COR-L47 (cell line): ENCODE measurements at regions not wholly inside any gene's neighbourhood (a gene's known extent, or its start where the extent isn't known, plus 50 kb on each side); places are given as distances from the start of the nearest gene placed in this dataset.
A peak's percentile ranks its signal among the peaks of the same experiment; 100 is the strongest.

Experiments used
- DNase-seq: peaks from one replicate; lab custom pipeline; 2025; lab: John Stamatoyannopoulos, UW

DNA sequence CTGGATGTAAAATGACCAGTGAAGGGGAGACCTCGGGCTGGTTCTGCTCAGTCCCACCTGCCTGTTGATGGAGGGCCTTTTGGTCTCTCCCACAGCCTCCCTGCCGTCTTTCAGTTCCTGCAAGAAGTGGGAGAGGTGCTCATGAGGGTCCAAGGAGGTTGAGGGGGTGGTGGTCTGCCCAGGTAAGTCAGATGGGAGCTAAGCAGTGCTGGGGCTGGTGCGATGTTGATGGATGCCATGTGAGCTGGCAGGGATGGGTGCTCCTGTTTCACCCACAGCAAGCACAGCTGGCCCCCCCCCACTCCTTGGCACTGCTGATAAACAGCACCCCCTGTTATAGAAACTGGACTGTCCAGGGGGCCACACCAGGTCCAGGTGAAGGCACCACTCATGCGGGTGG lies 145.6 kb downstream of the NSG2 start:
- DNase-seq = no peak

DNA sequence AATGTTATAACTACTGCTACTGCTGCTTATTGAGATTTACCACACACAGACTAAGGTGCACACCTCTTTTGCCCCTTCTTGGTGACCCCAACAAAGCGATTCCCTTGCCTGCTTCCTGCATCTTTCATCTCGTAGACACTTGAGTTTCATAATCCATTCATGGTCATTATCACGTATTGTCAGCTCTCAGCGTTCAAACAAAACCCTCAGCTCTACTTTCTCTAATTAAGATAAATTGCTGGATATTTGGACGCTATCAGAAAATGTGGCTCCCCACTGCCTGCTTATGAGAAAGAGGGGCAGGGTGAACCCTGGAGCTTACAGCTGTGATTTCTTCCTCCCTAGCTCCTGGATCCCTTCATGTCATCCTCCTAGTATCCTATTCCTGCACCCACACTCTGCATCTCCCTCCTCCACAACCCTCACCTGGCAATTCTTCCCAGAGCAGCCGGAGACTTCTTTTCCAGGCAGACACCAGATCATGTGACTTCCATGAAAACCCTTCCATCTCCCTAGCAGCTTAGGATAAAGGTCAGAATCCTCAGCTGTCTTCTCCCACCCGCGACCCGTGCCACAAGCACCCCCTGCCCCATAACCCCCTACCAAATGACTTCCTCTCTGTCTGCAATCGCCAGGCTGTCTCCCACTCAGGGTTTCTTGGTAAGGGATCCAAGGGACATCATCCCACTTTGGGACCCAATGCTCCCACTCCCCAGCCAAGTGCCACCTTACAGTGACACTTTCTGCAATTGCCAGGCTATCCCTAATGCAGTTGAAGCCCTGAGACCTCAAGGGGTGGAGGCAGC lies 146.5 kb downstream of the NSG2 start:
- peak; percentile 63 for DNase-seq

DNA sequence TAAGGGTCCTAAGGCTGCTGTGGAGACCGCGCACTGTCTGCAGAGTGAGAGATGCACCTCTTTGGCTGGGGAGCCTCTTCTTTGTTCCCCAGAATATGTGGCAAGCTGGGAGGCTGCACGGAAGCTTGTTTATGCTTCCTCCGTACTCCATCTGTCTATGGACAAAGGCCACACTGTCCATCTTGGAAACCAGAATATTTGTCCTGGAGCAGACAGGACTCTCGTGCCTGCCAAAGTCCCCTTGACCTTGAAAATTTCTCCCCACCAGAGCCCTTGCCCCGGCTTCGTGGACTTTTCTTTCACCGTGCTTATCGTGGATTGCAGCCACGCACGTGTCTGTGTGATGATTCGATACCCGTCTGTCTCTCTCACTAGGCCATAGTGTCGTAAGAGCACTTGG lies 147.4 kb downstream of the NSG2 start:
- no peak for DNase-seq

DNA sequence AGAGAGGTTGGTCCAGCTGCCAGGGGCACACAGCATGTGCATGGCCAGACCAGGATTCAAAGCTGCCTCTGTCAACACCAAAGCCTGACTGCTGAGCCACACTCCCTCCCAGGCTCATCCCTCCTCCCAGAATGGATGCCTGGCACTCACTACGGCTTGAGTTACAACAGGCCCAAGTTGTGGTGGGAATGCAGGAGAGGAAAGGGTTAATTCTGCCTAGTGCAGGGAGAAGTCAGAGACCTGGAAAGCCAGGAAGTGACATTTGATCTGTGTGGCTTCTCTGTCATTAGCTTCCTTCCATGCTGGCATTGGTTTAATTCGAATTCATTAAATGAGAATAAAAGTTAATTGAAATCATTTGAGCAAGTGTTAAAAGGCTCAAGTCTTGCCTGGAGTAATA lies 150.0 kb downstream of the NSG2 start:
- DNase-seq = no peak

DNA sequence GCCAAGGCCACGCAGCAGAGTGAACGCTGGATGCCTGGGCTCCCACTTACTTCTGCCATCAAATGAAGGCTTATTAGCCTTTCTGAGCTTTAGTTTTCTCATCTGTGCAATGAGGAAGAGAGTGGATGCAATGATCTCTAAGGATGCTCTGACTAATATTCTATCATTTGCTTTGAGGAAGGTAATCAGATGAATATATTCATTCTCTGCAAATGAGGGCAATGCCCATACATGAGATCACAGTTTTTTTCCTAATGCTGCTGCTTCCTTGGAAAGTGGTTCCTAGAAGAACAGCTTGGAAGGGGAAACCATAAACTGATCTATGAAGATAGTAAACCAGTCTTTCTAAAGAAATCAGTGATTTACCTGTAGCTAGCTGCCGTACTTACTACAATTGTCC lies 152.4 kb downstream of the NSG2 start:
- DNase-seq = no peak

DNA sequence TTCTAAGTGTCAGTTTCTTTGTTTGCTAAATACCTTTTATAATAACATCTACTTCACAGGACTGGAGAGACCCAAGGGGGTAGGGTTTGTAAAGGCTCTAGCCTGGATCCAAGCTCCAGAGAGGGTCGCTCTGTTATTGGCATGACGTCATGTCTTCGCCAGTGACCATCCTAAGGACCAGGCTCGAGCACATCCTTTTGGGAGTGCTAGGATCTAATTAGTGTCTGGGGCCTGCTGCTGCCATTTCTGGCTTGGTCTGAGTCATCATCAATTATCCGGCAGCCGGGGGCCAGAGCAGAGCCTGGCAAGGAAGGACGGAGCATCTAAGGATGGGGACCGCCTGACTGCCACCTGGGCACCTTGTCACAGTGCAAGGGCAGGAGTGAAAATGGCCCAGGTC lies 153.0 kb downstream of the NSG2 start:
- no peak for DNase-seq

DNA sequence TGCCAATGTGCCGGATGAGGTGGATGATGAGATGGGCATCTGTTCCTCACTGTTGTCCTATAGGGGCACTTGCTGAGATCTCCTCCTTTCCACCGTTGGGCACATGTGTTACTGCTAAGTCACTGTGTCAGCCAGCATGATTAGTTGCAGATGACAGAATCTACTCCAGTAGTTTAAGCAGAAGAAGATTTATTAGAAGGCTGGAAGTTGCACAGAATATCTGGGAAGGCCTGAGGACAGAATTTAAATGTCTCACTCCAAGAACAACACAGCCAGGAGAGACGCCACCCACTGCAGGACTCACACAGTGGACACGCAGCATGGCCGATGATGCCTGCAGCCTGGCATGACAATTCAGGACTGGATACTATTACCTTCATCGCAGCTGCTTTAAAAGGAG lies 157.5 kb downstream of the NSG2 start:
- no peak for DNase-seq

DNA sequence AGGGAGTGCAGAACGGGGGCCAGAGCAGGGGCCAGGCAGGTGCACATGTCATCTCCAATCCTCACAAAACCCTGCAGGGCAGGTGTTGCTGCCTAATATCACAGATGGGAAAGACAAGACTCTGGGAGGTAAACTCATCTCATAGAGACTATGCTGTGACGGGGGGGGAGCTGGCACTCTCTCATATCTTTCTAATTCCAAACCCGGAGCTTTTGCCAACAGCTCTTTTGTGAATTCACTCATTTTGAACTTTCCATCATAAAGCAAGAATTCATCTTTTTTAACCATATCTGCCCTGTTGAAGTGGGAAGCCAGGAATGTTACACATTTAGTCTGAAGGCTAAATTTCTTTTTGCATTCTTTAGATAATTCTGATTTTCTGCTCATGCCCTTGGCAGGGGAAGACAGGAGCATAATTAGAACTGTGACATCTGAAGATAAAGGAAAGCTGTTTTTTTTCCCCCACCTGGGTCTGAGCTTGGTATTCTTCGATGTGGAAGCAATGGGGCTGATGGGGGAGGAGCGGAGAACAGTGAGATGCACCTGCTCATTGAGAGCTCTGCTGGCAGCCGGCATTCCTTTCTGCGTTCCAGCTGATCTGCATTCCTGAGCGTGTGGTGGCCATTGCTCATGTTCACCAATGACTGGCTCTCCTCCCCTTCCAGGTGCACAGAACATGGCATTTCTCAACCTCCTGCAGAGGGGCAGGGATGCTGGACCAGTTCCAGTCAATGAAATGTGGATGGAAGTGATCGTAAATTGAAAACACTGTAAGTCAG lies 159.2 kb downstream of the NSG2 start:
- peak; percentile 54 for DNase-seq

DNA sequence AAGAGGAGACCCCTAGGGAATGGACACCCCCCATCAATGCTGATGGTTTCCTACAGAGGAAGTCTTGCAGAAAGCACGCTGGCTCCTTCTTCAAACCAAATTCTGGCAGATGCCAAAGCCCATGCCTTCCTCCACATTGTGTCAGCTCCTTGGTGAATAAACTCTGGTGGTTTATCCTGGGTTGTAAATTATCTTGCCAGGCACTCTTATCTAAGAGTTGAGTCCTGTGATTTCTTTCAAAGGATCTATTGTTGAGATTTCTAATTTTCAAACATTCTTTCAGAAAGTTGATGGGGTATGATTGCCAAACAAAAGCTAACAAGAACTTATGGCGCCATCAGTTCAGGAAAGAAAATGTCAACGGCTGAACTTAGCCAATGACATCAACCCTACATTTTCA lies 160.4 kb downstream of the NSG2 start:
- no peak for DNase-seq

DNA sequence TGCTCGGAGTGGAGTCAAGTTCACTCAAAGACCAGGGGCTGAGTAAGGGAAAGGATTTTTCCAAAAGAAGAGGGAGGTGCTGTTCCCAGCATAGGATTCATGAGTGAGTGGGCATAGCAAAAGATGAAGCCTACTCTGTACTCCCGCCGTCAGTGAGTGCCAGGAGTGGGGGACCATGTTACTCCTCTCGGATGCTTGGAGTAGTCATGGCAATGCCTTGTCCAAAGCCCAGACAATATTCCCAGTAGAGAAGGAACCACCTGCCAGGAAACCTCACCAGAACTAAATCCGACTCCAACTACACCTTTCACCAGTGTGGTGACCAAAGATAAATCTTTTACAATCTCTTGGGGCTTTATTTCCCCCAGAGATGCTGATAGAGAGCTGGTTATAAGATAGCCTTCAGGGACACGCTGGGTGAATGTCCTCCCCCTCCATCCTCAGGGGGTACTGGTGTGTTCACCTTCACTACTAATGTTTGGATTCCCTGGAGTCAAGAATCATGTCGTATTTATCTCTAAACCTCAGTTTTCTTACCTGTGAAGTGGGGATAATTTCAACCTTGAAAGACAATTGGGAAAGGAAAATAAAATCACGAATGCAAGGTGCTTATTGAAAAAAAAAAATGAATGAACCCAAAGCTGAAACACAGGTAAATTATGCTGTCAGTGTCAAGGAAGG lies 165.2 kb downstream of the NSG2 start:
- no peak for DNase-seq

DNA sequence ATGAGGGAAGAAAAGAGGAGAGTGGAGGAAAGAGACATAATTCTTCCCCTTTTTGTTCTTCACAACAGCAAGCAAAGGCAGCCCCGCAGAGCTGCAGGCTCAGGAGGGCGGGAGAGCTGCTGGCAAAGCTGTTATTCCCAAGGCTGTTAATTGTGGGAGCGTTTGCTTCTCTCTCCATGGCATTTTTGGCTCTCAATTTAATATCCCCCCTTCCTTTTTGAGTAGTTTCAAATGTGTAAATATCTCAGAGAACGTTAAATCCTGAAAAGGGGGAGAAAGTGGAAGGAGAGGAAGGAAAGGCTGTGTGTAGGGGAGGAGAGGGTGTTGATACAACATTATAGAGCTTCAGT lies 165.7 kb downstream of the NSG2 start:
- DNase-seq = no peak

DNA sequence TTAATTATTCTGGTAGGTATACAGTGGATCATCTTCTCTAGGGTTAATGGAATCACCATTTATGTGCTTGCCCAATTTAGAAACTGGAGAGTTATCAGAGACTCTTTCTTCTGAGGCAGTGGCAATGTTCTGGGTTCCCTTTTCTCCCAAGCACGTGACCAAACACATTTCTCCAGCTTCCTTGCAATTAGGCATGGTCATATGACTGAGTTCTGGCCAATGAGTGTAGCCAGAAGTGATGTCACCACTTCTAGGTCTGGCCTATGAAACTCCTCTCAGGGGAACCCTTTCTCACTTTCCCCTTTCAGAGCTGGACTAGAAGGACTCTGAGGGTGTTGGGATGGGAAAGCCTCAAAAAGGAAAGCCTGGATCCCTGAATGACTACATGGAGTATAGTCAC lies 172.0 kb downstream of the NSG2 start:
- DNase-seq = no peak

DNA sequence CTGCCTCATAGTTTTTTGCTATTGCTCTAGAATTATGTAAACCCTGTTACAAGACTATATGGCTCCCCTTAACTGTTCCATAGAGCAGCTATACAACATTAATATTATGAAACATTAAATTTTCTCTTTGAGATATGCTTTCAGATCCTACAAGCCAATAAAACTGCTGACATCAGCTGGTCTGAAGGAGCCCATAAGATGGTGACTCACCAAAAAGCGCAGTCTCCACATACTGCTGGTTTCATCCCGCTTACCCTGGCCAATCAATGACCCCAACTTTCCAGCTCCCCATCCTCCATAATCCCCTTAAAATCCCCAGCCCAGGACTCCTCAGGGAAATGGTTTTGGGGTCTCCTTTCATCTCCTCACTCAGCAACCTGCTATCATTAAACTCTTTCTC lies 172.7 kb downstream of the NSG2 start:
- no peak for DNase-seq

DNA sequence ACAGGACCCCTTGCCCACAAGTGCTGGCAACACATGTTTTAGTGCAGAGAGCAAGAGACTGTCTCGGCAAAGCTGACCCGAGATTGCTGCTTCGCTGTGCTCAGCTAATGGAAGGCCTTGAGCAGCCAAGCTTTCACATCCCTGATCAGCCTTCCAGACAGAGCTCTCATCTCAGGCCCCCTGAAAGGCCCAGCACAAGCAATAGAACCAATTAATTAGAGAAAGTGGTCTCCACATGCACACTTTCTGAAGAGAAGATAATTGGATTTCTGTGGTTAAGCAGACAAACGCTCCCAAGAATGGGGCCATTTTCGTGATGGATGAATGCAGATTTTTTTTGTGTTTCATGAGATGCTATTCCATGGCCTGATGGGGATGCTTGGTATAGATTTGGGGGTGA lies 174.9 kb downstream of the NSG2 start:
- no peak for DNase-seq

DNA sequence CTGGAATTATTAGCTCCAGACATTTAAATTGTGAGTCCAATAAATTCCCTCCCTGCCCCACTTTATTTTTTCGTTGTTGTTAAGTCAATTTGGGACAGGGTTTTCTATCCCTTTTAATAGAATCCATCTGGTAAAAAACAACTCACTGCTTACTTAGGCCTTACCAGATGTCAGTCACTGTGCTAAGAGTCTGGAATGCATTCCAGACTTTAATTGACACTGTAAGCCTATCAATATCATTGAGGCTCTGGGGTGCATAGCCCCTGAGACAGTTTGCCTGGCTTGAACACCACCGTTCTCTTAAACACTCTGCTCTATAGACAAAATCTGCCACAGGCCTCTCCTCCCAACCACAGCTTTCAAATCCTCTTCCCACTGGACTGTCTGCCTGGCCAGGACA lies 175.9 kb downstream of the NSG2 start:
- no peak for DNase-seq

DNA sequence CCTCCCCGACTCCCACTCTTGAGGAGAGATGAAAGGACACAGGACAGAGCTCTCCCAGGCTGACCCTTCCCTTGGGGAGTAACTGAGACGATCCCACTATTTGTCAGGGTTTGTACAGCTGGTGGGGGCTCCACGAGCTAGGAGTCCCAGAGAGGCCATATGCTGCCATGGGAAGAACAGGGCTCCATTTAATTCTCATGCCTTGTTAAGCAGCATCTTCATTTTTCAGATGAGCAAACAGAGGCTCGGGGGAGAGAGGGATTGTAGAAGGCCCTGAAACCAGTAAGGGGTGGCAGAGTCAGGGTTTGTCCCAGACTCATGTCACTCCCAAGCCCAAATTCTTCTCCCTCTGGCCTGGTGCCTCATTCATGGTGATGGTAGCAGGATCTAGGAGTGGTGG lies 176.4 kb downstream of the NSG2 start:
- DNase-seq = no peak

DNA sequence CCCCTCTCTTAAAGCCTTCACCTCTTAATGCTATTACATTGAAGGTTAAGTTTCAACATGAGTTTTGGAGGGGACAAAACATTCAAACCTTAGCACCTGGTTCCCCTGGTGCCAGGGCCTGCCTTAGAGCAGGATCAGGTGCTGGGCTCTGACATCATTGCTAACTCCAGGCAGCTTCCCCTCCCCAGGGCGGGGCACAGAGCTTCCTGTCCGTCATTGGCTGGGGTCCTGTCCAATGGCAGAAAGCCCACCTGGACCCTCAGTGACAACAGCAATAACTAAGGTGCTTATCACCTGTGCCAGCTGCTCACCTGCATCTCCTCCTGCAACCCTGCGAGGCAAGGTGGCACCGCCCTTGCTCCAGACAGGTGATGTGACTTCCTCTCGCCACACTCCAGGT lies 177.4 kb downstream of the NSG2 start:
- DNase-seq = no peak

DNA sequence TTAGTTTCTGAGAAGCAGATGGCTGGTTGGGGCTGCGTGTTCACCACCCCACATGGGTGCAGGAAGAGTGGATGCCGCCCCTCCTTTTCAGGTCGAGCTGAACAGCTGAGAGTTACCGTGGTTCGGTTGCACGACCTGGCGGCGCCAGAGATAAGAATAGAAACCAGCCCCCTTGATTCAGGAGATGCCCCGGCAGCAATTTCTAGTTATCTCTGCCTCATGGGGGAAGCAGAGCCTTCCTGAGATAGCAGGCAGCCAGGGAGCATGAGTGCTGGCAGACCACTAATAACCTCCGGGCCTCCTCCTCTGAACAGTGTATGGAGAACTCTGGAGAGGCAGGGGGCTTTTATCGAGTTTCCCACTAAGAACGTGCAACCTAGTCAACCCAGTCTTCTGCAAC lies 177.8 kb downstream of the NSG2 start:
- DNase-seq = no peak

DNA sequence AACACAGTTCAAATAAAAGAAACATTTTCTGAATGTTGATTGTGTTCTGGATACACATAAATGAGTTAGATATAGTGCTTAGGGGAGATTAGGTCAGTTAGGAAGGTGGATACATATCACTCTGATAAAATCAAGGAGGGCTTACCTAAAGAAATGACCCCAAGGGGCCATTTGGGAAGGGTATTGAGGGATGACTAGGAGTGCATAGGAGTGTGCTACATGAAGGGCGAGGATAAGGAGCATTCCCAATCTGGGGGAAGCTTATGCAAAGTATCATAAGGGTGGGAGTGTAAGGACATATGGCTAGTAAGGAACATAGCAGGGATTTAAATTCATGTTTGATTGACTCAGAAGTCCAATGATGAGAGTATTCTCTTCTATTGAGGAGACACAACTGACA lies 183.6 kb downstream of the NSG2 start:
- DNase-seq = no peak

DNA sequence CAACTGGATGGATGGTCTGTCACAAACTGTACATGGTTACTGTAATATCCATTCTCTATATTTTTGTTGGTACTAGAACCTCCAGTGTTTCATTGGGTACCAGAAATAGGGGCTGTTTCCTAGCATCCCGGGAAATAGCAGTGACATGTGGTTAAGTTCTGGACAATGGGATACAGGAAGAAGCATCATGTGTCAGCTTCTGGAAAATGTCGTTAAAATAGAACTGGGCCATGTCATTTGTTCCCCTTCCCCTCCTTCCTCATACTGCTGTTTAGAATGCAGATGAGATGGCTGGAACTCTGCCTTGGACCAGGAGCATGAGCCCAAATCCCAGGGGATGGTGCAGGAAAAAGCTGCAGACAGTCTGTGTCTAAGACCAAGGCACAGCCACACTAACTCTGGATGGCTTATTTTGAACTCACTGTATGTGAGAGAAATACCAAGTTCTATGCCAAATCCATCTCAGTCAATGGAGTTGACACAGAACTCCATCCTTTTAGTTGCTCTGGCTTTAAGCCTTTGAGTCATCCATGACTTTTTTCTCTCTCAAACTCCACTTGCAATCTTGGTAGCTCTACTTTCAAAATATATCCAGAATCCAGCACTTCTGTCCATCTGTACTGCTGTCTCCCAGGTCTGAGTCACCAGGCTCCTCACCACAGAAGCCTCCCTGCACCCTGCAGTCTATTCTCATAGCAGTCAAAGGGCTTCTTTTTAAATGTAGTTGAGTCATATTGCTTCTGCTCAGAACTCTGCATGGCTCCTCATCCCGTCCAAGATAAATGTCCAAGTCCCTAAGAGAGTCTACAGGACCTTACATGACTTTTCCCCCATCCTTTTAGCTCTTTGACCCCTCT lies 184.2 kb downstream of the NSG2 start:
- no peak for DNase-seq

DNA sequence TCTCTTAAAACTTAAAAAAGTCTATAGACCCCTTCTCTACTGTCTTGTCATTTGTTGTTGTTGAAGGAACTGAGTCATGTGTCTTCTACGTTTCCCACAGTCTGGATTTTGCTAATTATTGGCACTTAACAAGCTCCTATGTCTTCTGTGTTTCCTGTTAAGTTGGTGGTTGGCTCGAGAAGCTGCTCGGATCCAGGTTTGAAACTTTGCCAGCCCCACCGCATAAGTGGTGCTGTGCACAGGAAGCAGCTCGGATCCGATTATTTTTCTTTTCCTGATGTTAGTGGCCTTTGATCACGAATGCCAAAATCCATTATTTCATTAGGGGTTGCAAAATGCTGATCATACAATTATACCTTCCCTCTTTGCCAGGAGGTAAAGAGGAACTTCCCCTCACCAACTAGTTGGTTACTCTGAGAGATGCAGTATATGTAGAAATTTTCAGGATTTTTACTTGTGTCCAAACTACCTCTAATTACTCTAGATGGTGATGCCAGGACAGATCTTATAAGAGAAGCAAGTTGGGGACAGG lies 186.5 kb downstream of the NSG2 start:
- DNase-seq = peak; percentile 27

DNA sequence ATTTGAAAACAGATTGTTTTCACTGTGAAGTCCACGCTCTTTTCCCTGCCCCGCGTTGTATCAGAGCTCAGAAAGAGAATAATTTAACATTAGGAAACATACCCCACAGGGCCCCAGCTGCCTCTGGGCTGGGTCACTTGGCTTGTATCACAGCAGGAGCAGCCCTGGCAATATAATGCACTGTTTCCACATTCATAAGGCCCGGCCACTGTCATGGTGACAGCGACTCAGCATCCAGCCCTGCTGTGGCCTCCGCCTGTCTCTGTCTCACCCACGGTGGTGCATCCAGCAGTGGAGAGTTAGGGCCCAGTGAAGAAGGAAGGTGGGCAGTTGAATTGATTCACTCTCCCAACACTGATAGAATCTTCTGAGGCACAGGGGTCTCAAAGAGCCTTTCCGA lies 188.9 kb downstream of the NSG2 start:
- no peak for DNase-seq
